ENCODE measurements at regions not wholly inside any gene's neighbourhood (a gene's known extent, or its start where the extent isn't known, plus 50 kb on each side); places are given as distances from the start of the nearest gene placed in this dataset.

- Mint-ChIP-seq H3K36me3 (peaks cover 2% of the 10 kb centered on the region), H3K27ac (no peak overlapping the region), H3K4me1 (no peaks in the 10 kb centered on the region), H3K4me3 (no peak overlapping the region), H3K9me3 (peaks cover 4% of the 10 kb centered on the region), H3K27me3 (peaks cover 2% of the 10 kb centered on the region)
These were observed 136.2 kb downstream of the NAV1 start for GRCh38 chr1:201675143-201675542.

- H3K4me1 Mint-ChIP-seq: no peaks in the 10 kb centered on the region
- no peak overlapping the region for H3K4me3 Mint-ChIP-seq
- peaks cover 2% of the 10 kb centered on the region for H3K36me3 Mint-ChIP-seq
- peaks cover 4% of the 10 kb centered on the region for H3K9me3 Mint-ChIP-seq
- no peak overlapping the region for H3K27ac Mint-ChIP-seq
- peaks cover 2% of the 10 kb centered on the region for H3K27me3 Mint-ChIP-seq
These were observed 137.3 kb downstream of the NAV1 start for GRCh38 chr1:201676197-201676596.

- no peak overlapping the region for H3K4me3 Mint-ChIP-seq
- no peaks in the 10 kb centered on the region for H3K4me1 Mint-ChIP-seq
- H3K27me3 Mint-ChIP-seq: peaks cover 2% of the 10 kb centered on the region
- H3K9me3 Mint-ChIP-seq: peaks cover 4% of the 10 kb centered on the region
- no peak overlapping the region for H3K27ac Mint-ChIP-seq
- peaks cover 2% of the 10 kb centered on the region for H3K36me3 Mint-ChIP-seq
These were observed 137.7 kb downstream of the NAV1 start for GRCh38 chr1:201676641-201677040.

GRCh38 chr1:201678264-201679101 is 139.6 kb downstream of the NAV1 start:
- H3K4me1 Mint-ChIP-seq: no peaks in the 10 kb centered on the region
- H3K27ac Mint-ChIP-seq: no peak overlapping the region
- peaks cover 4% of the 10 kb centered on the region for H3K9me3 Mint-ChIP-seq
- H3K36me3 Mint-ChIP-seq: peaks cover 2% of the 10 kb centered on the region
- H3K27me3 Mint-ChIP-seq: peaks cover 2% of the 10 kb centered on the region
- no peak overlapping the region for H3K4me3 Mint-ChIP-seq

- H3K4me1 Mint-ChIP-seq: no peaks in the 10 kb centered on the region
- H3K9me3 Mint-ChIP-seq: peaks cover 4% of the 10 kb centered on the region
- no peaks in the 10 kb centered on the region for H3K27me3 Mint-ChIP-seq
- H3K27ac Mint-ChIP-seq: no peak overlapping the region
- H3K4me3 Mint-ChIP-seq: no peak overlapping the region
- H3K36me3 Mint-ChIP-seq: peaks cover 2% of the 10 kb centered on the region
These were observed 142.4 kb downstream of the NAV1 start for GRCh38 chr1:201681375-201681774.

GRCh38 chr1:201682964-201683363 is 144.0 kb downstream of the NAV1 start:
- no peaks in the 10 kb centered on the region for H3K27me3 Mint-ChIP-seq
- H3K36me3 Mint-ChIP-seq: peaks cover 2% of the 10 kb centered on the region
- no peaks in the 10 kb centered on the region for H3K4me1 Mint-ChIP-seq
- H3K4me3 Mint-ChIP-seq: no peak overlapping the region
- H3K27ac Mint-ChIP-seq: no peak overlapping the region
- peaks cover 4% of the 10 kb centered on the region for H3K9me3 Mint-ChIP-seq

GRCh38 chr1:201683397-201683796 is 144.5 kb downstream of the NAV1 start:
- no peaks in the 10 kb centered on the region for H3K4me1 Mint-ChIP-seq
- H3K9me3 Mint-ChIP-seq: peaks cover 4% of the 10 kb centered on the region
- H3K27me3 Mint-ChIP-seq: no peaks in the 10 kb centered on the region
- H3K27ac Mint-ChIP-seq: no peak overlapping the region
- H3K4me3 Mint-ChIP-seq: no peak overlapping the region
- peaks cover 2% of the 10 kb centered on the region for H3K36me3 Mint-ChIP-seq

GRCh38 chr1:201685485-201685884 is 143.5 kb upstream of the IPO9 start:
- no peak overlapping the region for H3K4me3 Mint-ChIP-seq
- H3K27me3 Mint-ChIP-seq: no peaks in the 10 kb centered on the region
- no peak overlapping the region for H3K27ac Mint-ChIP-seq
- no peaks in the 10 kb centered on the region for H3K4me1 Mint-ChIP-seq
- H3K36me3 Mint-ChIP-seq: no peaks in the 10 kb centered on the region
- H3K9me3 Mint-ChIP-seq: no peaks in the 10 kb centered on the region

- Mint-ChIP-seq H3K9me3 (no peaks in the 10 kb centered on the region), H3K36me3 (no peaks in the 10 kb centered on the region), H3K27me3 (no peaks in the 10 kb centered on the region), H3K4me3 (no peak overlapping the region), H3K4me1 (no peaks in the 10 kb centered on the region), H3K27ac (no peak overlapping the region)
These were observed 142.1 kb upstream of the IPO9 start for GRCh38 chr1:201686714-201687455.

- no peaks in the 10 kb centered on the region for H3K36me3 Mint-ChIP-seq
These were observed 140.4 kb upstream of the IPO9 start for GRCh38 chr1:201688514-201688913.

GRCh38 chr1:201689647-201690046 is 139.3 kb upstream of the IPO9 start:
- H3K36me3 Mint-ChIP-seq: no peaks in the 10 kb centered on the region
- H3K9me3 Mint-ChIP-seq: no peaks in the 10 kb centered on the region
- no peak overlapping the region for H3K27ac Mint-ChIP-seq
- H3K27me3 Mint-ChIP-seq: no peaks in the 10 kb centered on the region
- H3K4me3 Mint-ChIP-seq: no peak overlapping the region
- no peaks in the 10 kb centered on the region for H3K4me1 Mint-ChIP-seq

More at GRCh38 chr1:201688514-201688913, 140.4 kb upstream of the IPO9 start:
- H3K9me3 Mint-ChIP-seq: no peaks in the 10 kb centered on the region
- no peaks in the 10 kb centered on the region for H3K27me3 Mint-ChIP-seq
- H3K4me3 Mint-ChIP-seq: no peak overlapping the region
- H3K4me1 Mint-ChIP-seq: no peaks in the 10 kb centered on the region
- H3K27ac Mint-ChIP-seq: no peak overlapping the region

GRCh38 chr1:201690528-201690927 is 138.4 kb upstream of the IPO9 start:
- no peak overlapping the region for H3K27ac Mint-ChIP-seq
- H3K4me3 Mint-ChIP-seq: no peak overlapping the region
- no peaks in the 10 kb centered on the region for H3K9me3 Mint-ChIP-seq
- no peaks in the 10 kb centered on the region for H3K4me1 Mint-ChIP-seq
- no peaks in the 10 kb centered on the region for H3K27me3 Mint-ChIP-seq
- no peaks in the 10 kb centered on the region for H3K36me3 Mint-ChIP-seq

- H3K27ac Mint-ChIP-seq: no peak overlapping the region
- no peaks in the 10 kb centered on the region for H3K9me3 Mint-ChIP-seq
- no peaks in the 10 kb centered on the region for H3K36me3 Mint-ChIP-seq
- H3K4me3 Mint-ChIP-seq: no peak overlapping the region
- H3K4me1 Mint-ChIP-seq: no peaks in the 10 kb centered on the region
- H3K27me3 Mint-ChIP-seq: no peaks in the 10 kb centered on the region
These were observed 137.0 kb upstream of the IPO9 start for GRCh38 chr1:201691716-201692554.

GRCh38 chr1:201692555-201693394 is 136.2 kb upstream of the IPO9 start:
- H3K36me3 Mint-ChIP-seq: no peaks in the 10 kb centered on the region
- no peaks in the 10 kb centered on the region for H3K9me3 Mint-ChIP-seq
- H3K4me1 Mint-ChIP-seq: no peaks in the 10 kb centered on the region
- no peak overlapping the region for H3K4me3 Mint-ChIP-seq
- H3K27ac Mint-ChIP-seq: no peak overlapping the region
- H3K27me3 Mint-ChIP-seq: no peaks in the 10 kb centered on the region

Measured in activated naive CD4-positive, alpha-beta T cell treated with anti-CD3 and anti-CD28 coated beads, Interleukin-2, amount 50 U/mL, for 24 hours (primary cell).